HCT116 (cell line): ENCODE measurements at regions not wholly inside any gene's neighbourhood (a gene's known extent, or its start where the extent isn't known, plus 50 kb on each side); places are given as distances from the start of the nearest gene placed in this dataset.

Experiments used
- ATAC-seq: fragments of 200-7000 bp; cut with Tn5 transposase; 2 replicates; pipeline ENCODE4 v1.9.1; 2020; ENCODE audit warnings: mild to moderate bottlenecking, moderate library complexity
- BruUV-seq: library from RNA; stranded (reverse); fragments of 400-500 nt; replicated peaks from 2 replicates; lab custom pipeline; 2021; lab: Mats Ljungman, UMichigan
- CTCF ChIA-PET: fragments of 300-600 bp; sonication (Branson Sonifier 250); formaldehyde crosslinking; loops from one replicate; lab custom pipeline; 2021; ENCODE audit warnings: antibody characterized with exemption; lab: Charles Lee
- POLR2A ChIA-PET: fragments of 300-600, 350-600 bp; sonication (Branson Sonifier 250); formaldehyde crosslinking; loops from one replicate; lab custom pipeline; 2021; ENCODE audit warnings: antibody characterized with exemption; lab: Charles Lee
- RAD21 ChIA-PET, 2 experiments: fragments of 300-600 bp; sonication (Branson Sonifier 250); formaldehyde crosslinking; loops; one replicate each; lab custom pipeline; 2023; ENCODE audit warnings: low total read pairs in 2 of 2; ENCODE audit not compliant: uncharacterized antibody in 2 of 2, unreplicated experiment in 2 of 2, low non-redundant PET in 1 of 2; lab: Charles Lee
- DNase-seq: peaks from one replicate; pipeline ENCODE4 v3.0.0-alpha.2; 2010; ENCODE audit warnings: low read depth, low spot score
- H2AFZ ChIP-seq: fragments of 200-600 bp; shearing (Covaris generic), sonication (generic); 2 replicates; pipeline ENCODE4 v1.6.1; 2017; ENCODE audit warnings: low read depth, mixed run types, mixed read lengths, antibody characterized with exemption, low read length; ENCODE audit not compliant: poor library complexity, severe bottlenecking
- H3K27ac ChIP-seq: 2 replicates; pipeline ENCODE4 v1.5.1; 2012; ENCODE audit warnings: low read depth, low read length
- H3K27me3 ChIP-seq: fragments of 200-600 bp; sonication (generic); 2 replicates; pipeline ENCODE4 v1.6.1; 2016; ENCODE audit warnings: mixed run types, low read length, mixed read lengths; ENCODE audit not compliant: insufficient read depth
- H3K36me3 ChIP-seq, 2 experiments: fragments of 200-500 bp in 1 of 2; fragments of 200-600 bp in 1 of 2; sonication (Bioruptor generic) in 1 of 2; sonication (generic) in 1 of 2; 2 replicates each; pipeline versions ENCODE4 v1.5.1 to v1.6.1; 2014 to 2016; ENCODE audit warnings: low read length in 2 of 2, inconsistent platforms in 1 of 2, mixed read lengths in 1 of 2, mixed run types in 1 of 2; ENCODE audit not compliant: insufficient read depth in 2 of 2, control insufficient read depth in 1 of 2
- H3K4me1 ChIP-seq, 2 experiments: fragments of 200-600 bp in 1 of 2; sonication (generic) in 1 of 2; 2 replicates each; pipeline versions ENCODE4 v1.5.1 to v1.6.1; 2012 to 2017; ENCODE audit warnings: low read length in 2 of 2, inconsistent platforms in 1 of 2, mild to moderate bottlenecking in 1 of 2, mixed read lengths in 1 of 2, mixed run types in 1 of 2, moderate library complexity in 1 of 2; ENCODE audit not compliant: insufficient read depth in 2 of 2, control insufficient read depth in 1 of 2
- H3K4me2 ChIP-seq: fragments of 200-600 bp; sonication (generic); 2 replicates; pipeline ENCODE4 v1.6.1; 2017; ENCODE audit warnings: mixed run types, low read length, mixed read lengths
- H3K4me3 ChIP-seq, 2 experiments: fragments of 200-600 bp in 1 of 2; sonication (generic) in 1 of 2; replicated peaks in 1 of 2; 2 replicates each; pipeline ENCODE4 v1.5.1; 2011 to 2016; ENCODE audit warnings: low read length in 2 of 2, control low read depth in 1 of 2, low read depth in 1 of 2, mild to moderate bottlenecking in 1 of 2, mixed read lengths in 1 of 2, mixed run types in 1 of 2
- H3K79me2 ChIP-seq: fragments of 200-600 bp; sonication (generic); 2 replicates; pipeline ENCODE4 v1.6.1; 2017; ENCODE audit warnings: mild to moderate bottlenecking, mixed run types, low read length, moderate library complexity, mixed read lengths; ENCODE audit not compliant: insufficient read depth
- H3K9ac ChIP-seq: fragments of 200-600 bp; sonication (generic); 2 replicates; pipeline ENCODE4 v1.6.1; 2016; ENCODE audit warnings: low read length, mixed read lengths
- H3K9me2 ChIP-seq: fragments of 200-600 bp; sonication (generic), shearing (Covaris generic); 2 replicates; pipeline ENCODE4 v1.6.1; 2017; ENCODE audit warnings: mixed run types, mild to moderate bottlenecking, moderate library complexity; ENCODE audit not compliant: insufficient read depth
- H3K9me3 ChIP-seq, 2 experiments: fragments of 200-500 bp in 1 of 2; fragments of 200-600 bp in 1 of 2; sonication (Bioruptor generic) in 1 of 2; sonication (generic) in 1 of 2; 2 replicates each; pipeline ENCODE4 v1.6.1; 2014 to 2017; ENCODE audit warnings: low read length in 2 of 2, mixed read lengths in 2 of 2, inconsistent platforms in 1 of 2, low read depth in 1 of 2, mild to moderate bottlenecking in 1 of 2, mixed run types in 1 of 2, moderate library complexity in 1 of 2; ENCODE audit not compliant: control insufficient read depth in 1 of 2, insufficient read depth in 1 of 2
- H4K20me1 ChIP-seq: fragments of 200-600 bp; sonication (generic), shearing (Covaris generic); 2 replicates; pipeline ENCODE4 v1.6.1; 2017; ENCODE audit warnings: mixed run types, mild to moderate bottlenecking, moderate library complexity; ENCODE audit not compliant: insufficient read depth
- CBX3 ChIP-seq: IDR thresholded peaks from 2 replicates; pipeline ENCODE4 v1.6.1; 2012; ENCODE audit warnings: low read depth
- CEBPB ChIP-seq: IDR thresholded peaks from 2 replicates; pipeline ENCODE4 v1.6.1; 2012; ENCODE audit warnings: low read depth
- CTCF ChIP-seq, 3 experiments: fragments of 200-600 bp in 1 of 3; sonication (generic) in 1 of 3; IDR thresholded peaks in 2 of 3; conservative IDR thresholded peaks in 1 of 3; 2 replicates each; pipeline ENCODE4 v1.5.1; 2012 to 2017; ENCODE audit warnings: low read depth in 2 of 3, low read length in 2 of 3, antibody characterized with exemption in 1 of 3, borderline replicate concordance in 1 of 3, control low read depth in 1 of 3, mild to moderate bottlenecking in 1 of 3, mixed read lengths in 1 of 3, mixed run types in 1 of 3, moderate library complexity in 1 of 3; ENCODE audit not compliant: insufficient read depth in 1 of 3
- EZH2 ChIP-seq: fragments of 200-600 bp; sonication (generic); IDR thresholded peaks from 2 replicates; pipeline ENCODE4 v1.6.1; 2017; ENCODE audit warnings: antibody characterized with exemption, mixed run types
- EZH2phosphoT487 ChIP-seq: fragments of 200-600 bp; IDR thresholded peaks from 2 replicates; pipeline ENCODE4 v1.6.1; 2018; ENCODE audit warnings: antibody characterized with exemption, borderline replicate concordance
- FOSL1 ChIP-seq: IDR thresholded peaks from 2 replicates; pipeline ENCODE4 v1.6.1; 2012; ENCODE audit warnings: low read depth
- JUND ChIP-seq: IDR thresholded peaks from 2 replicates; pipeline ENCODE4 v1.6.1; 2012
- MAX ChIP-seq: IDR thresholded peaks from 2 replicates; pipeline ENCODE4 v1.6.1; 2012
- POLR2A ChIP-seq: IDR thresholded peaks from 2 replicates; pipeline ENCODE4 v1.7.0; 2011; ENCODE audit warnings: borderline replicate concordance; ENCODE audit not compliant: insufficient read depth, insufficient read length; ENCODE audit errors: extremely low read depth
- POLR2AphosphoS5 ChIP-seq: IDR thresholded peaks from 2 replicates; pipeline ENCODE4 v1.6.1; 2011; ENCODE audit warnings: mild to moderate bottlenecking, low read depth, low read length, moderate library complexity
- RAD21 ChIP-seq: IDR thresholded peaks from 2 replicates; pipeline ENCODE4 v1.6.1; 2012; ENCODE audit warnings: low read depth, mild to moderate bottlenecking
- REST ChIP-seq: IDR thresholded peaks from 2 replicates; pipeline ENCODE4 v1.6.1; 2012; ENCODE audit warnings: low read depth
- SP1 ChIP-seq: IDR thresholded peaks from 2 replicates; pipeline ENCODE4 v1.6.1; 2012; ENCODE audit warnings: low read depth
- SRF ChIP-seq: IDR thresholded peaks from 2 replicates; pipeline ENCODE4 v1.6.1; 2012; ENCODE audit warnings: low read depth
- TCF7L2 ChIP-seq: IDR thresholded peaks from 2 replicates; pipeline ENCODE4 v1.7.0; 2011; ENCODE audit warnings: borderline replicate concordance, inconsistent platforms; ENCODE audit not compliant: insufficient read depth, insufficient read length; ENCODE audit errors: extremely low read depth
- YY1 ChIP-seq: IDR thresholded peaks from 2 replicates; pipeline ENCODE4 v1.6.1; 2011; ENCODE audit warnings: low read length, low read depth, moderate library complexity, mild to moderate bottlenecking; ENCODE audit not compliant: insufficient replicate concordance; ENCODE audit errors: extremely low read depth
- intact Hi-C: fragments of 100-400 bp; cut with micrococcal nuclease; formaldehyde crosslinking; loops from 2 replicates; pipeline ENCODE4 v1.10.0; 2022

- no peaks in the 10 kb centered on the region for H3K36me3 ChIP-seq
- H3K4me1 ChIP-seq: no peaks in the 10 kb centered on the region
- POLR2A ChIA-PET: no interaction called here
- no peaks in the 10 kb centered on the region for H3K9me2 ChIP-seq
- intact Hi-C loops: no loop called here
- H3K27ac ChIP-seq: no peak overlapping the region
- no peak overlapping the region for H2AFZ ChIP-seq
- TF ChIP-seq EZH2phosphoT487 (no peak), MAX (no peak), SP1 (no peak), SRF (no peak), POLR2A (no peak), FOSL1 (no peak), JUND (no peak), TCF7L2 (no peak), YY1 (no peak), RAD21 (no peak), EZH2 (no peak), CEBPB (no peak), POLR2AphosphoS5 (no peak), CBX3 (no peak), CTCF (IDR thresholded peaks at IDR 0.05 in 2 of 3, conservative IDR thresholded peaks at IDR 0.05 in 1 of 3; ENCODE audit: borderline replicate concordance in 1 of 3, insufficient read depth in 1 of 3, low read depth in 2 of 3, low read length in 2 of 3) (no peak), REST (no peak)
- no peaks in the 10 kb centered on the region for H3K9me3 ChIP-seq
- no peak overlapping the region for H3K4me2 ChIP-seq
- BruUV-seq: no TSS peak
- CTCF ChIA-PET: no interaction called here
- no peaks in the 10 kb centered on the region for H3K27me3 ChIP-seq
- no peaks in the 10 kb centered on the region for H3K79me2 ChIP-seq
- no peak overlapping the region for H3K4me3 ChIP-seq
- RAD21 ChIA-PET: no interaction called here
- no peak overlapping the region for H3K9ac ChIP-seq
- H4K20me1 ChIP-seq: no peaks in the 10 kb centered on the region
- DNase-seq (no peak), ATAC-seq (no peak)
These were observed 415.7 kb upstream of the STEAP1 start for GRCh38 chr7:89738549-89738948.
